Uterus (tissue), 3 donors: ENCODE measurements at regions not wholly inside any gene's neighbourhood (a gene's known extent, or its start where the extent isn't known, plus 50 kb on each side); places are given as distances from the start of the nearest gene placed in this dataset.

ENCODE experiments used
- DNase-seq, 2 donors: peaks; one replicate each; pipeline ENCODE4 v3.0.0-alpha.2; 2019 to 2020
- H3K27ac ChIP-seq, 2 donors: fragments of 200-600 bp; sonication (generic); 1 replicate in 1 of 2; 2 replicates in 1 of 2; pipeline ENCODE4 v1.5.1; 2016 to 2018
- H3K27me3 ChIP-seq, 2 donors: fragments of 200-600 bp; sonication (generic); one replicate each; pipeline ENCODE4 v1.5.1; 2018 to 2019; ENCODE audit warnings: control low read depth in 1 of 2
- H3K36me3 ChIP-seq, 2 donors: fragments of 200-600 bp; sonication (generic); one replicate each; pipeline ENCODE4 v1.5.1; 2019; ENCODE audit warnings: control low read depth in 1 of 2
- H3K4me1 ChIP-seq, 2 donors: fragments of 200-600 bp; sonication (generic); one replicate each; pipeline ENCODE4 v1.5.1; 2018 to 2019; ENCODE audit warnings: control low read depth in 1 of 2
- H3K4me3 ChIP-seq, 2 donors: fragments of 200-600 bp; sonication (generic); 1 replicate in 1 of 2; 2 replicates in 1 of 2; pipeline ENCODE4 v1.5.1; 2018 to 2019; ENCODE audit warnings: mild to moderate bottlenecking in 1 of 2
- H3K9me3 ChIP-seq, 2 donors: fragments of 200-600 bp; sonication (generic); one replicate each; pipeline ENCODE4 v1.5.1; 2019; ENCODE audit warnings: control low read depth in 1 of 2
- CTCF ChIP-seq, 4 experiments: fragments of 200-600 bp in 2 of 4; fragments of 450-650 bp in 2 of 4; sonication (generic) in 2 of 4; IDR thresholded peaks; one replicate each; pipeline ENCODE4 v1.5.1; 2016 to 2019; ENCODE audit warnings: antibody characterized with exemption in 4 of 4, mild to moderate bottlenecking in 2 of 4, moderate library complexity in 1 of 4
- POLR2A ChIP-seq, 2 donors: fragments of 450-650 bp; IDR thresholded peaks; one replicate each; pipeline ENCODE4 v1.6.1; 2016; ENCODE audit warnings: antibody characterized with exemption in 2 of 2, mild to moderate bottlenecking in 1 of 2, moderate library complexity in 1 of 2
- intact Hi-C: fragments of 100-400 bp; cut with DNase I; formaldehyde crosslinking; loops from one replicate; pipeline ENCODE4 v1.15.1; 2023; ENCODE audit warnings: low total_unique reads
- donor health status: DM: yes; HTN: yes; CAD: no.

GRCh38 chr1:81472387-81472786, 328.3 kb upstream of the ADGRL2 start:
- H3K27me3 ChIP-seq: no peaks in the 10 kb centered on the region
- no peak for DNase-seq
- H3K36me3 ChIP-seq: no peaks in the 10 kb centered on the region
- no peak overlapping the region for H3K4me3 ChIP-seq
- intact Hi-C loops: no loop called here
- no peaks in the 10 kb centered on the region for H3K9me3 ChIP-seq
- H3K4me1 ChIP-seq: no peaks in the 10 kb centered on the region
- no peak for TF ChIP-seq POLR2A (IDR thresholded peaks at IDR 0.05)
- no peak overlapping the region for H3K27ac ChIP-seq

- Histone ChIP-seq H3K4me1 (no peaks in the 10 kb centered on the region), H3K27me3 (no peaks in the 10 kb centered on the region), H3K36me3 (no peaks in the 10 kb centered on the region), H3K4me3 (no peak overlapping the region), H3K27ac (no peak overlapping the region), H3K9me3 (no peaks in the 10 kb centered on the region)
- intact Hi-C loops: no loop called here
- no peak for DNase-seq
- no peak for TF ChIP-seq POLR2A (IDR thresholded peaks at IDR 0.05)
- no peak for TF ChIP-seq CTCF (IDR thresholded peaks at IDR 0.05)
Observed at GRCh38 chr1:81471255-81471654, 329.5 kb upstream of the ADGRL2 start.

- no peak overlapping the region for H3K27ac ChIP-seq
- no peak for DNase-seq
- no peaks in the 10 kb centered on the region for H3K36me3 ChIP-seq
- TF ChIP-seq POLR2A (IDR thresholded peaks at IDR 0.05) (no peak), CTCF (IDR thresholded peaks at IDR 0.05) (no peak)
- H3K27me3 ChIP-seq: peaks cover 0 to 3% of the 10 kb centered on the region in 2 donors
- intact Hi-C loops: no loop called here
- no peak overlapping the region for H3K4me3 ChIP-seq
- H3K9me3 ChIP-seq: no peaks in the 10 kb centered on the region
- H3K4me1 ChIP-seq: no peaks in the 10 kb centered on the region
Observed at GRCh38 chr1:81470275-81470674, 330.5 kb upstream of the ADGRL2 start.

GRCh38 chr1:81467383-81467782, 333.4 kb upstream of the ADGRL2 start:
- intact Hi-C loops: no loop called here
- Histone ChIP-seq H3K27ac (no peak overlapping the region), H3K27me3 (peaks cover 0 to 3% of the 10 kb centered on the region in 2 donors), H3K36me3 (no peaks in the 10 kb centered on the region), H3K4me1 (no peaks in the 10 kb centered on the region), H3K9me3 (no peaks in the 10 kb centered on the region), H3K4me3 (no peak overlapping the region)
- DNase-seq: no peak
- TF ChIP-seq POLR2A (IDR thresholded peaks at IDR 0.05) (no peak), CTCF (IDR thresholded peaks at IDR 0.05) (no peak)

GRCh38 chr1:81466961-81467360, 333.8 kb upstream of the ADGRL2 start:
- Histone ChIP-seq H3K4me3 (no peak overlapping the region), H3K27ac (no peak overlapping the region), H3K4me1 (no peaks in the 10 kb centered on the region), H3K9me3 (no peaks in the 10 kb centered on the region), H3K36me3 (no peaks in the 10 kb centered on the region), H3K27me3 (peaks cover 0 to 3% of the 10 kb centered on the region in 2 donors)
- TF ChIP-seq CTCF (IDR thresholded peaks at IDR 0.05) (no peak), POLR2A (IDR thresholded peaks at IDR 0.05) (no peak)
- no peak for DNase-seq
- intact Hi-C loops: no loop called here
